CD14-positive monocyte (primary cell): ENCODE measurements at regions not wholly inside any gene's neighbourhood (a gene's known extent, or its start where the extent isn't known, plus 50 kb on each side); places are given as distances from the start of the nearest gene placed in this dataset.

Experiments used
- DNase-seq, 3 donors: peaks; one replicate each; pipeline ENCODE4 v3.0.0-alpha.2; 2011 to 2022
- H2AFZ ChIP-seq: 2 replicates; pipeline ENCODE4 v1.6.0; 2012; ENCODE audit warnings: mild to moderate bottlenecking, low read depth, low read length, inconsistent platforms; ENCODE audit not compliant: insufficient read depth, poor library complexity, severe bottlenecking
- H3K27ac ChIP-seq, 2 donors: 1 replicate in 1 of 2; 2 replicates in 1 of 2; pipeline ENCODE4 v1.5.1; 2012 to 2013; ENCODE audit warnings: low read length in 2 of 2, control low read depth in 1 of 2, inconsistent platforms in 1 of 2, low read depth in 1 of 2, mild to moderate bottlenecking in 1 of 2
- H3K27me3 ChIP-seq, 2 donors: one replicate each; pipeline versions ENCODE4 v1.6.0 to v1.6.1; 2011 to 2013; ENCODE audit warnings: low read length in 2 of 2; ENCODE audit not compliant: control insufficient read depth in 2 of 2, insufficient read depth in 2 of 2
- H3K36me3 ChIP-seq, 2 donors: replicated peaks in 1 of 2; 1 replicate in 1 of 2; 2 replicates in 1 of 2; pipeline versions ENCODE4 v1.5.1 to v1.6.1; 2012 to 2013; ENCODE audit warnings: low read length in 2 of 2, control low read depth in 1 of 2, inconsistent platforms in 1 of 2, mild to moderate bottlenecking in 1 of 2; ENCODE audit not compliant: insufficient read depth in 2 of 2, control insufficient read depth in 1 of 2
- H3K4me1 ChIP-seq, 2 donors: 1 replicate in 1 of 2; 2 replicates in 1 of 2; pipeline versions ENCODE4 v1.5.1 to v1.6.1; 2012 to 2013; ENCODE audit warnings: low read length in 2 of 2, control low read depth in 1 of 2, inconsistent platforms in 1 of 2, mild to moderate bottlenecking in 1 of 2, moderate library complexity in 1 of 2; ENCODE audit not compliant: insufficient read depth in 2 of 2, control insufficient read depth in 1 of 2
- H3K4me2 ChIP-seq: replicated peaks from 2 replicates; pipeline ENCODE3; 2012; ENCODE audit warnings: low read length, moderate library complexity, mild to moderate bottlenecking; ENCODE audit not compliant: poor library complexity, severe bottlenecking; ENCODE audit errors: extremely low read depth
- H3K4me3 ChIP-seq, 3 experiments: fragments of 200-600 bp in 1 of 3; sonication (generic) in 1 of 3; replicated peaks in 1 of 3; 1 replicate in 2 of 3; 2 replicates in 1 of 3; pipeline ENCODE4 v1.5.1; 2011 to 2013; ENCODE audit warnings: low read length in 3 of 3, mild to moderate bottlenecking in 3 of 3, control low read depth in 2 of 3, low read depth in 2 of 3, inconsistent platforms in 1 of 3, moderate library complexity in 1 of 3
- H3K79me2 ChIP-seq: 2 replicates; pipeline ENCODE4 v1.6.0; 2012; ENCODE audit warnings: mild to moderate bottlenecking, control low read depth, inconsistent platforms, low read length, moderate library complexity; ENCODE audit not compliant: insufficient read depth
- H3K9ac ChIP-seq: 2 replicates; pipeline ENCODE4 v1.6.0; 2017; ENCODE audit warnings: low read length, mild to moderate bottlenecking; ENCODE audit not compliant: insufficient read depth, poor library complexity, severe bottlenecking
- H3K9me3 ChIP-seq, 2 donors: replicated peaks in 1 of 2; 1 replicate in 1 of 2; 2 replicates in 1 of 2; pipeline versions ENCODE4 v1.5.1 to v1.6.1; 2012 to 2013; ENCODE audit warnings: low read length in 2 of 2, control low read depth in 1 of 2; ENCODE audit not compliant: control insufficient read depth in 1 of 2, insufficient read depth in 1 of 2
- H4K20me1 ChIP-seq: 2 replicates; pipeline ENCODE4 v1.6.0; 2012; ENCODE audit warnings: mild to moderate bottlenecking, low read length, control low read depth, moderate library complexity; ENCODE audit not compliant: insufficient read depth
- H3K27ac Mint-ChIP-seq, 7 donors: one replicate each; pipeline ENCODE4 v1.8.0; 2020; ENCODE audit warnings: mild to moderate bottlenecking in 7 of 7, mixed read lengths in 7 of 7, moderate library complexity in 6 of 7, inconsistent platforms in 2 of 7
- H3K27me3 Mint-ChIP-seq, 3 donors: one replicate each; pipeline ENCODE4 v1.8.0; 2021 to 2022; ENCODE audit warnings: low read depth in 3 of 3, mild to moderate bottlenecking in 3 of 3, mixed read lengths in 3 of 3, moderate library complexity in 3 of 3, inconsistent platforms in 1 of 3
- H3K36me3 Mint-ChIP-seq, 2 donors: one replicate each; pipeline ENCODE4 v1.8.0; 2020; ENCODE audit warnings: mixed read lengths in 2 of 2, inconsistent platforms in 1 of 2, mild to moderate bottlenecking in 1 of 2
- H3K4me1 Mint-ChIP-seq: one replicate; pipeline ENCODE4 v1.8.0; 2020; ENCODE audit warnings: mild to moderate bottlenecking, mixed read lengths
- H3K4me3 Mint-ChIP-seq, 2 donors: one replicate each; pipeline ENCODE4 v1.8.0; 2020; ENCODE audit warnings: mild to moderate bottlenecking in 2 of 2, mixed read lengths in 2 of 2, moderate library complexity in 1 of 2
- H3K9me3 Mint-ChIP-seq, 7 donors: one replicate each; pipeline ENCODE4 v1.8.0; 2020 to 2022; ENCODE audit warnings: mixed read lengths in 7 of 7, mild to moderate bottlenecking in 6 of 7, moderate library complexity in 6 of 7, inconsistent platforms in 2 of 7
- WGBS: methylation state at CpG from one replicate; pipeline ENCODE4 v1.1.5; 2013; ENCODE audit warnings: missing lambda C conversion rate; ENCODE audit not compliant: insufficient coverage; 5-methylcytosine and 5-hydroxymethylcytosine counted together
- intact Hi-C, 2 donors: fragments of 100-400 bp; cut with micrococcal nuclease; formaldehyde crosslinking; loops; one replicate each; pipeline versions ENCODE4 v1.15.0 to v1.15.1; 2023
- TF ChIP-seq, protein P1 (sequence below): fragments of 200-600 bp; IDR thresholded peaks from one replicate; pipeline ENCODE4 v1.8.0; 2022; ENCODE audit warnings: antibody characterized with exemption, mild to moderate bottlenecking

- no peak overlapping the region for H3K27ac Mint-ChIP-seq
- no peaks in the 10 kb centered on the region for H3K27me3 Mint-ChIP-seq
- DNase-seq: no peak
- no peak overlapping the region for H3K27ac ChIP-seq
- H3K9me3 Mint-ChIP-seq: peaks cover 7 to 28% (median 11%) of the 10 kb centered on the region in 7 donors
- no peak overlapping the region for H3K4me3 ChIP-seq
- no peaks in the 10 kb centered on the region for H3K4me1 ChIP-seq
- H3K9me3 ChIP-seq: peaks cover 4 to 9% of the 10 kb centered on the region in 2 donors
- H4K20me1 ChIP-seq: no peaks in the 10 kb centered on the region
- H3K4me3 Mint-ChIP-seq: no peak overlapping the region
- no peaks in the 10 kb centered on the region for H3K79me2 ChIP-seq
- H3K4me2 ChIP-seq: no peak overlapping the region
- H3K36me3 Mint-ChIP-seq: no peaks in the 10 kb centered on the region
- H3K36me3 ChIP-seq: no peaks in the 10 kb centered on the region
- intact Hi-C loops: no loop called here
- WGBS: no CpG with 5 or more reads among the region's 3 CpGs
- no peaks in the 10 kb centered on the region for H3K4me1 Mint-ChIP-seq
- no peaks in the 10 kb centered on the region for H3K27me3 ChIP-seq
- TF ChIP-seq, protein P1, sequence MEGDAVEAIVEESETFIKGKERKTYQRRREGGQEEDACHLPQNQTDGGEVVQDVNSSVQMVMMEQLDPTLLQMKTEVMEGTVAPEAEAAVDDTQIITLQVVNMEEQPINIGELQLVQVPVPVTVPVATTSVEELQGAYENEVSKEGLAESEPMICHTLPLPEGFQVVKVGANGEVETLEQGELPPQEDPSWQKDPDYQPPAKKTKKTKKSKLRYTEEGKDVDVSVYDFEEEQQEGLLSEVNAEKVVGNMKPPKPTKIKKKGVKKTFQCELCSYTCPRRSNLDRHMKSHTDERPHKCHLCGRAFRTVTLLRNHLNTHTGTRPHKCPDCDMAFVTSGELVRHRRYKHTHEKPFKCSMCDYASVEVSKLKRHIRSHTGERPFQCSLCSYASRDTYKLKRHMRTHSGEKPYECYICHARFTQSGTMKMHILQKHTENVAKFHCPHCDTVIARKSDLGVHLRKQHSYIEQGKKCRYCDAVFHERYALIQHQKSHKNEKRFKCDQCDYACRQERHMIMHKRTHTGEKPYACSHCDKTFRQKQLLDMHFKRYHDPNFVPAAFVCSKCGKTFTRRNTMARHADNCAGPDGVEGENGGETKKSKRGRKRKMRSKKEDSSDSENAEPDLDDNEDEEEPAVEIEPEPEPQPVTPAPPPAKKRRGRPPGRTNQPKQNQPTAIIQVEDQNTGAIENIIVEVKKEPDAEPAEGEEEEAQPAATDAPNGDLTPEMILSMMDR: no peak
- no peak overlapping the region for H2AFZ ChIP-seq
- H3K9ac ChIP-seq: no peak overlapping the region
Measured at GRCh38 chr3:106067711-106068110, 198.9 kb upstream of the CBLB start.

DNA sequence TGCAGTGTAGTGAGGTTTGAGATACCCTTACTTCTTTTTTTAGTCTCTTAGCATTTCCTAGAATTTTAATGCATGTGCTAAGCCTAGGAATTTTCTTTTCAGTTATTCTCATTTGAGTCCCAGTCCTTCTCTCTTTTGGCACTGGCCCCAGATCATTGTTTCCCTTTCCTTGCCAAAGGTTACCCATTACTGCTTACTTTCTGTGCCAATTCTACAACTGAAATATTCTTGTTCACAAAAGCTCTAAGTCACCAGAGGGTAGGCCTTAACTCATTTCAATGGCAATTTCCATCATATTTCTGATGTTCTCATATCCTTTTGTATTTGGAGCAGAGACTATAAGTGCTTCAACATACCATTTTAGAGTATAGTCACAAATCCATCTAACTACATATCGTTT lies 199.6 kb upstream of the CBLB start:
- H3K36me3 Mint-ChIP-seq: no peaks in the 10 kb centered on the region
- no peak overlapping the region for H2AFZ ChIP-seq
- H3K27ac ChIP-seq: no peak overlapping the region

More for the DNA sequence above, 199.6 kb upstream of the CBLB start:
- Histone ChIP-seq H3K27me3 (no peaks in the 10 kb centered on the region), H4K20me1 (no peaks in the 10 kb centered on the region), H3K4me2 (no peak overlapping the region), H3K9ac (no peak overlapping the region), H3K36me3 (no peaks in the 10 kb centered on the region), H3K9me3 (peaks cover 4 to 9% of the 10 kb centered on the region in 2 donors), H3K4me1 (no peaks in the 10 kb centered on the region), H3K4me3 (no peak overlapping the region), H3K79me2 (no peaks in the 10 kb centered on the region)
- Mint-ChIP-seq H3K4me3 (no peak overlapping the region), H3K4me1 (no peaks in the 10 kb centered on the region), H3K9me3 (peaks cover 5 to 28% (median 11%) of the 10 kb centered on the region in 7 donors), H3K27me3 (no peaks in the 10 kb centered on the region), H3K27ac (no peak overlapping the region)
- TF ChIP-seq, protein P1: no peak
- intact Hi-C loops: no loop called here
- no peak for DNase-seq
- WGBS: no CpG with 5 or more reads among the region's 1 CpG
